H1 (cell line): ENCODE measurements at regions not wholly inside any gene's neighbourhood (a gene's known extent, or its start where the extent isn't known, plus 50 kb on each side); places are given as distances from the start of the nearest gene placed in this dataset.

ENCODE experiments used
- CTCF ChIA-PET: fragments of 300-600 bp; sonication (Branson Sonifier 250); formaldehyde crosslinking; loops from one replicate; lab custom pipeline; 2021; ENCODE audit not compliant: partially characterized antibody; lab: Charles Lee
- POLR2A ChIA-PET: fragments of 300-600 bp; sonication (Branson Sonifier 250); formaldehyde crosslinking; loops from one replicate; lab custom pipeline; 2021; ENCODE audit warnings: inconsistent platforms; ENCODE audit not compliant: partially characterized antibody; lab: Charles Lee
- DNase-seq, 2 experiments: peaks; one replicate each; pipeline versions ENCODE4 v3.0.0 to v3.0.0-alpha.2; 2010 to 2022; ENCODE audit warnings: low spot score in 2 of 2, low read depth in 1 of 2, mixed read lengths in 1 of 2
- FAIRE-seq: peaks from 2 replicates; lab custom pipeline; 2011; peaks lifted over from hg19 to GRCh38; lab: Jason Lieb, UNC
- H2AFZ ChIP-seq: 2 replicates; pipeline ENCODE4 v1.8.1; 2012; ENCODE audit warnings: low read length, inconsistent platforms
- H2AK5ac ChIP-seq: 2 replicates; pipeline ENCODE4 v1.6.1; 2013; ENCODE audit warnings: low read depth, low read length
- H2BK120ac ChIP-seq: replicated peaks from 2 replicates; pipeline ENCODE3; 2013; ENCODE audit warnings: low read depth, low read length, inconsistent platforms
- H2BK12ac ChIP-seq: 2 replicates; pipeline ENCODE4 v1.6.1; 2013; ENCODE audit warnings: low read depth, low read length
- H2BK15ac ChIP-seq: 2 replicates; pipeline ENCODE4 v1.6.1; 2013; ENCODE audit warnings: low read length
- H2BK20ac ChIP-seq: 2 replicates; pipeline ENCODE4 v1.6.1; 2013; ENCODE audit warnings: low read length
- H2BK5ac ChIP-seq: 2 replicates; pipeline ENCODE4 v1.6.1; 2013; ENCODE audit warnings: low read depth, low read length
- H3K14ac ChIP-seq: 2 replicates; pipeline ENCODE4 v1.6.1; 2013; ENCODE audit warnings: inconsistent platforms; ENCODE audit not compliant: insufficient read length
- H3K18ac ChIP-seq: 2 replicates; pipeline ENCODE4 v1.6.1; 2013; ENCODE audit warnings: low read length; ENCODE audit errors: extremely low read depth
- H3K23ac ChIP-seq: 2 replicates; pipeline ENCODE4 v1.6.1; 2013; ENCODE audit warnings: inconsistent platforms; ENCODE audit not compliant: insufficient read length
- H3K23me2 ChIP-seq: 2 replicates; pipeline ENCODE4 v1.6.1; 2013; ENCODE audit warnings: low read depth, low read length
- H3K27ac ChIP-seq: 2 replicates; pipeline ENCODE4 v1.6.1; 2011; ENCODE audit warnings: low read depth, low read length, inconsistent platforms
- H3K27me3 ChIP-seq, 4 experiments: replicated peaks in 1 of 4; 1 replicate in 1 of 4; 2 replicates in 3 of 4; pipeline versions ENCODE4 v1.6.1 to v1.8.1; 2011 to 2013; ENCODE audit warnings: low read length in 3 of 4, mild to moderate bottlenecking in 3 of 4, inconsistent platforms in 2 of 4, mixed read lengths in 2 of 4, moderate library complexity in 1 of 4; ENCODE audit not compliant: control insufficient read depth in 3 of 4, insufficient read depth in 3 of 4; ENCODE audit errors: extremely low read depth in 1 of 4
- H3K36me3 ChIP-seq, 4 experiments: 2 replicates each; pipeline versions ENCODE4 v1.6.1 to v1.8.1; 2011 to 2013; ENCODE audit warnings: mild to moderate bottlenecking in 4 of 4, low read length in 3 of 4, moderate library complexity in 2 of 4, control low read depth in 1 of 4, inconsistent platforms in 1 of 4; ENCODE audit not compliant: insufficient read depth in 4 of 4, control insufficient read depth in 2 of 4
- H3K4ac ChIP-seq: replicated peaks from 2 replicates; pipeline ENCODE3; 2013; ENCODE audit warnings: low read length, low read depth, mixed read lengths, inconsistent platforms; ENCODE audit not compliant: insufficient read length
- H3K4me1 ChIP-seq, 4 experiments: replicated peaks in 1 of 4; 1 replicate in 1 of 4; 2 replicates in 3 of 4; pipeline versions ENCODE4 v1.6.1 to v1.8.1; 2011 to 2013; ENCODE audit warnings: low read length in 3 of 4, inconsistent platforms in 2 of 4, mixed read lengths in 1 of 4; ENCODE audit not compliant: insufficient read depth in 4 of 4, control insufficient read depth in 3 of 4
- H3K4me2 ChIP-seq, 2 experiments: 2 replicates each; pipeline versions ENCODE4 v1.6.1 to v1.8.1; 2011 to 2013; ENCODE audit warnings: low read depth in 2 of 2, low read length in 2 of 2, control low read depth in 1 of 2, inconsistent platforms in 1 of 2, mild to moderate bottlenecking in 1 of 2; ENCODE audit not compliant: insufficient read depth in 1 of 2
- H3K4me3 ChIP-seq, 4 experiments: fragments of 200-600, 300-600 bp in 1 of 4; sonication (generic), shearing (Covaris generic), sonication (Bioruptor Twin) in 1 of 4; 2 replicates each; pipeline versions ENCODE4 v1.5.1 to v1.8.1; 2011 to 2016; ENCODE audit warnings: low read length in 4 of 4, low read depth in 3 of 4, control low read depth in 2 of 4, inconsistent platforms in 2 of 4, mild to moderate bottlenecking in 2 of 4, mixed read lengths in 1 of 4, moderate library complexity in 1 of 4; ENCODE audit not compliant: insufficient read depth in 2 of 4; ENCODE audit errors: extremely low read depth in 1 of 4
- H3K56ac ChIP-seq: replicated peaks from 2 replicates; pipeline ENCODE3; 2013; ENCODE audit warnings: low read depth, mild to moderate bottlenecking, mixed read lengths, low read length, inconsistent platforms; ENCODE audit not compliant: insufficient read length
- H3K79me1 ChIP-seq: 2 replicates; pipeline ENCODE4 v1.6.1; 2013; ENCODE audit warnings: low read depth, low read length, control low read depth
- H3K79me2 ChIP-seq, 2 experiments: 2 replicates each; pipeline versions ENCODE4 v1.6.1 to v1.8.1; 2012 to 2013; ENCODE audit warnings: low read length in 2 of 2, mild to moderate bottlenecking in 2 of 2, inconsistent platforms in 1 of 2; ENCODE audit not compliant: insufficient read depth in 2 of 2, control insufficient read depth in 1 of 2
- H3K9ac ChIP-seq, 4 experiments: replicated peaks in 1 of 4; 1 replicate in 1 of 4; 2 replicates in 3 of 4; pipeline versions ENCODE4 v1.6.1 to v1.8.1; 2011 to 2013; ENCODE audit warnings: low read depth in 3 of 4, low read length in 3 of 4, control low read depth in 2 of 4, mild to moderate bottlenecking in 2 of 4, moderate library complexity in 2 of 4, inconsistent platforms in 1 of 4; ENCODE audit errors: extremely low read depth in 1 of 4
- H3K9me3 ChIP-seq, 2 experiments: 2 replicates each; pipeline versions ENCODE4 v1.6.1 to v1.8.1; 2012 to 2013; ENCODE audit warnings: mild to moderate bottlenecking in 2 of 2, moderate library complexity in 2 of 2, control low read depth in 1 of 2, inconsistent platforms in 1 of 2, low read depth in 1 of 2, low read length in 1 of 2, mixed read lengths in 1 of 2; ENCODE audit not compliant: insufficient read depth in 2 of 2
- H4K20me1 ChIP-seq, 2 experiments: replicated peaks in 1 of 2; 2 replicates each; pipeline versions ENCODE3 to v1.8.1; 2011 to 2013; ENCODE audit warnings: inconsistent platforms in 2 of 2, low read length in 2 of 2, mild to moderate bottlenecking in 1 of 2; ENCODE audit not compliant: insufficient read depth in 2 of 2, control insufficient read depth in 1 of 2
- H4K5ac ChIP-seq: 2 replicates; pipeline ENCODE4 v1.6.1; 2013; ENCODE audit warnings: low read length, low read depth, mixed read lengths, inconsistent platforms; ENCODE audit not compliant: insufficient read length
- H4K8ac ChIP-seq: 2 replicates; pipeline ENCODE4 v1.8.0; 2013; ENCODE audit warnings: mild to moderate bottlenecking, moderate library complexity, low read length, inconsistent platforms; ENCODE audit not compliant: insufficient read depth; ENCODE audit errors: extremely low read depth
- H4K91ac ChIP-seq: replicated peaks from 2 replicates; pipeline ENCODE3; 2013; ENCODE audit warnings: low read length, mixed read lengths, inconsistent platforms; ENCODE audit not compliant: insufficient read length
- ASH2L ChIP-seq: fragments of 200-600, 300-600 bp; sonication (generic); IDR thresholded peaks from one replicate; pipeline ENCODE4 v1.7.1; 2017; ENCODE audit warnings: low read length
- BACH1 ChIP-seq: IDR thresholded peaks from 2 replicates; pipeline ENCODE4 v1.6.1; 2012; ENCODE audit warnings: low read length, improper control_type of control experiment
- CHD1 ChIP-seq: IDR thresholded peaks from 2 replicates; pipeline ENCODE4 v1.6.1; 2012; ENCODE audit warnings: low read depth, low read length, improper control_type of control experiment
- CTBP2 ChIP-seq: IDR thresholded peaks from 2 replicates; pipeline ENCODE4 v1.7.0; 2011; ENCODE audit warnings: borderline replicate concordance, mild to moderate bottlenecking, moderate library complexity, mixed read lengths, low read length; ENCODE audit not compliant: insufficient read depth, insufficient read length
- HDAC6 ChIP-seq: IDR thresholded peaks from one replicate; pipeline ENCODE4 v1.7.1; 2012; ENCODE audit warnings: low read depth, mild to moderate bottlenecking, inconsistent platforms, low read length, moderate library complexity
- KDM1A ChIP-seq: fragments of 200-600, 300-600 bp; sonication (generic); IDR thresholded peaks from 2 replicates; pipeline ENCODE4 v1.7.1; 2016; ENCODE audit warnings: mild to moderate bottlenecking, low read length, borderline replicate concordance
- KDM5A ChIP-seq: fragments of 200-600 bp; IDR thresholded peaks from 2 replicates; pipeline ENCODE4 v1.7.1; 2012; ENCODE audit warnings: mild to moderate bottlenecking, low read length, inconsistent platforms, mixed read lengths
- POLR2AphosphoS5 ChIP-seq: IDR thresholded peaks from 2 replicates; pipeline ENCODE4 v1.6.1; 2011; ENCODE audit warnings: low read depth, low read length
- RXRA ChIP-seq: IDR thresholded peaks from 2 replicates; pipeline ENCODE4 v1.6.1; 2011; ENCODE audit warnings: low read depth, mild to moderate bottlenecking, low read length, moderate library complexity; ENCODE audit not compliant: insufficient read depth
- SAP30 ChIP-seq: fragments of 300-600 bp; sonication (generic); IDR thresholded peaks from 2 replicates; pipeline ENCODE4 v1.7.1; 2012; ENCODE audit warnings: low read length, moderate library complexity, mild to moderate bottlenecking, inconsistent platforms; ENCODE audit not compliant: insufficient read depth, insufficient replicate concordance
- SIN3A ChIP-seq, 2 experiments: IDR thresholded peaks in 1 of 2; conservative IDR thresholded peaks in 1 of 2; 2 replicates each; pipeline ENCODE4 v1.6.1; 2011 to 2012; ENCODE audit warnings: low read length in 2 of 2, improper control_type of control experiment in 1 of 2, low read depth in 1 of 2, mild to moderate bottlenecking in 1 of 2
- SIX5 ChIP-seq: IDR thresholded peaks from 2 replicates; pipeline ENCODE4 v1.6.1; 2011; ENCODE audit warnings: mild to moderate bottlenecking, low read depth, low read length
- SRF ChIP-seq: IDR thresholded peaks from 2 replicates; pipeline ENCODE4 v1.6.1; 2011; ENCODE audit warnings: mild to moderate bottlenecking, low read depth, low read length, moderate library complexity
- TAF1 ChIP-seq: IDR thresholded peaks from 2 replicates; pipeline ENCODE4 v1.6.1; 2011; ENCODE audit warnings: mild to moderate bottlenecking, low read depth, low read length
- TAF7 ChIP-seq: optimal IDR thresholded peaks from 2 replicates; pipeline ENCODE3; 2011; ENCODE audit warnings: low read depth, mild to moderate bottlenecking, inconsistent platforms, low read length, moderate library complexity, borderline replicate concordance
- WGBS, 2 experiments: shearing (Covaris generic) in 1 of 2; methylation state at CpG; one replicate each; pipeline versions ENCODE4 v1.1.6 to v1.1.7; 2013 to 2015; ENCODE audit warnings: low lambda C conversion rate in 2 of 2, mixed read lengths in 2 of 2, inconsistent platforms in 1 of 2, low coverage in 1 of 2, missing lambda C conversion rate in 1 of 2; ENCODE audit not compliant: insufficient replicate concordance in 2 of 2, insufficient coverage in 1 of 2, insufficient read length in 1 of 2; ENCODE audit errors: extremely low coverage in 1 of 2, missing lambda C conversion rate in 1 of 2; 5-methylcytosine and 5-hydroxymethylcytosine counted together

DNA sequence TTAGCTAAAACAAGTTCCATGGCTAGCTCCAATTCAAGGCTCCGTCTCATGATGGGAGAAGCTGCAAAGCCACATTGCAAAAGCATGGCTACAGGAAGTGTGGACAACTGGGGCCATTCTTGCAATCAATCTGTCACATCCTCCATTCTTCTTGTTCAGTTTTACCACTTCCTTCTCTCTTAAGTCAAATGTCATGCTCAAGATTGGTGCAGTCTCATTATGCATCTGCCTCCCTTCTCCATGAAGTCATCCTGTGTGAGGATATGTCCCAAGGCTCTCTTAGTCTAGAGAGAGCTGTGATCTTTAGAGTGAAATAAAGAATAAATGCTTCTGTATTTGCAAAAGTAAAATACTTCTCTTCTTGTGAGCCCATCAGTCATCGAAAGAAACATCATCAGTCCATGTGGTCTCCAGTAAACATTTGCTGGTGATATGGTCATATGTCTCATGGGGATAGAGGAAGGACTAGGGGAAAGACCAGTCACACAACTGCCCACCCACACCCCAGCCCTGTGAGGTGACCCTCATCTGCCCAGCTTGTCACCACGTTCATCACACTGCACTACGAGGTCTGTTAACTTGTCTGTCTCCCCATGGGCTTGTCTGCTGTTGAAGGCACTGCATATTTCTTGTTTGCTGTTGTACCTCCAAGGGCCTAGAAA, 303.0 kb downstream of the NUAK1 start:
- Histone ChIP-seq H3K4me2 (no peak overlapping the region), H4K5ac (no peak overlapping the region), H3K4me1 (no peaks in the 10 kb centered on the region), H3K79me2 (no peaks in the 10 kb centered on the region), H3K9me3 (no peaks in the 10 kb centered on the region), H2AK5ac (no peak overlapping the region), H4K8ac (no peak overlapping the region), H2BK15ac (no peak overlapping the region), H3K27me3 (no peaks in the 10 kb centered on the region), H3K23me2 (no peaks in the 10 kb centered on the region), H3K9ac (no peak overlapping the region), H3K14ac (no peak overlapping the region), H2BK5ac (no peak overlapping the region), H3K36me3 (no peaks in the 10 kb centered on the region), H4K20me1 (no peaks in the 10 kb centered on the region), H3K79me1 (no peaks in the 10 kb centered on the region), H2BK120ac (no peak overlapping the region), H3K4me3 (no peak overlapping the region), H3K23ac (no peak overlapping the region), H3K56ac (no peak overlapping the region), H2BK12ac (no peak overlapping the region), H2BK20ac (no peak overlapping the region), H2AFZ (no peak overlapping the region), H3K27ac (no peak overlapping the region), H3K4ac (no peak overlapping the region), H4K91ac (no peak overlapping the region), H3K18ac (no peak overlapping the region)
- ChIA-PET POLR2A (no interaction called here), CTCF (interaction anchor here (1.6 kb wide), 1 partner anchor 130 kb away, joined by 4 read pairs; no protein-coding TSS in a partner anchor)
- DNase-seq = no peak
- FAIRE-seq = no peak
- WGBS, 2 experiments = 95% methylated on average over 4 of the region's 4 CpGs; no CpG with 5 or more reads in 1 of the 2 experiments
- TF ChIP-seq CTBP2 (no peak), KDM1A (no peak), SIN3A (conservative IDR thresholded peaks at IDR 0.05 in 1 of 2, IDR thresholded peaks at IDR 0.05 in 1 of 2; ENCODE audit: low read depth in 1 of 2, low read length in 2 of 2) (no peak), SRF (no peak), RXRA (no peak), SAP30 (no peak), ASH2L (no peak), SIX5 (no peak), HDAC6 (no peak), BACH1 (no peak), TAF7 (no peak), KDM5A (no peak), POLR2AphosphoS5 (no peak), TAF1 (no peak), CHD1 (no peak)
